Left ventricle myocardium inferior (tissue), 1 donor: ENCODE measurements at regions not wholly inside any gene's neighbourhood (a gene's known extent, or its start where the extent isn't known, plus 50 kb on each side); places are given as distances from the start of the nearest gene placed in this dataset.

Experiments used
- DNase-seq: peaks from one replicate; pipeline ENCODE4 v3.0.0-alpha.2; 2020
- H3K27ac ChIP-seq: fragments of 200-600 bp; replicated peaks from 2 replicates; pipeline ENCODE4 v1.8.0; 2021
- H3K27me3 ChIP-seq: fragments of 200-600 bp; 2 replicates; pipeline ENCODE4 v1.8.0; 2021; ENCODE audit warnings: low read depth
- H3K36me3 ChIP-seq: fragments of 200-600 bp; 2 replicates; pipeline ENCODE4 v1.8.0; 2021
- H3K4me1 ChIP-seq: fragments of 200-600 bp; 2 replicates; pipeline ENCODE4 v1.8.0; 2021
- H3K4me3 ChIP-seq: fragments of 200-600 bp; 2 replicates; pipeline ENCODE4 v1.8.0; 2021; ENCODE audit warnings: mild to moderate bottlenecking, moderate library complexity
- H3K9me3 ChIP-seq: fragments of 200-600 bp; replicated peaks from 2 replicates; pipeline ENCODE4 v1.8.0; 2021
- intact Hi-C: fragments of 100-400 bp; cut with micrococcal nuclease; formaldehyde crosslinking; loops from one replicate; pipeline ENCODE4 v1.11.0; 2022
- TF ChIP-seq, protein P1 (sequence below): fragments of 200-600 bp; IDR thresholded peaks from 2 replicates; pipeline ENCODE4 v1.8.0; 2021; ENCODE audit warnings: antibody characterized with exemption, mild to moderate bottlenecking, borderline replicate concordance
- donor health status: DM: no; HTN: yes; CAD: no; lungs with severe emphysema.

DNA sequence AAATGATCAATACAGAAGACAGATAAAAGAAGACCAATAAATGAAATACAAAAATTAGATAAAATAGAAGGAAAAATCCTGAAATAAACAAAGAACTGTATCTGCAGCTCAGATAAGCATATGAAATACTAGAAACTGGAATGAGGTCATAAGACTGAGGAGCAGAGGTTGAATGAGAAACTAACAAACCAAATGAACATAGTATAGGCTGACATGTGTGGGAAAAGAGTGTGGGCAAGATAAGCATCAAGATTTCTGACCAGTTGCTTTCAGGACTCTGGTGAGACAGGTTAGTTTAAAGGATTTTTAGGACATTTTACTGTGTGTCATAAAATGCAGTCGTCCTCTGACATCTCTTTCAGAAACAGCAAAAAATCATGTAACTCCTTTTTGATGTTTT is 2073.2 kb upstream of the TENM3 start:
- intact Hi-C loops = no loop called here
- Histone ChIP-seq H3K4me3 (no peak overlapping the region), H3K9me3 (no peaks in the 10 kb centered on the region), H3K4me1 (no peaks in the 10 kb centered on the region), H3K27ac (no peak overlapping the region), H3K36me3 (no peaks in the 10 kb centered on the region), H3K27me3 (no peaks in the 10 kb centered on the region)
- TF ChIP-seq, protein P1, sequence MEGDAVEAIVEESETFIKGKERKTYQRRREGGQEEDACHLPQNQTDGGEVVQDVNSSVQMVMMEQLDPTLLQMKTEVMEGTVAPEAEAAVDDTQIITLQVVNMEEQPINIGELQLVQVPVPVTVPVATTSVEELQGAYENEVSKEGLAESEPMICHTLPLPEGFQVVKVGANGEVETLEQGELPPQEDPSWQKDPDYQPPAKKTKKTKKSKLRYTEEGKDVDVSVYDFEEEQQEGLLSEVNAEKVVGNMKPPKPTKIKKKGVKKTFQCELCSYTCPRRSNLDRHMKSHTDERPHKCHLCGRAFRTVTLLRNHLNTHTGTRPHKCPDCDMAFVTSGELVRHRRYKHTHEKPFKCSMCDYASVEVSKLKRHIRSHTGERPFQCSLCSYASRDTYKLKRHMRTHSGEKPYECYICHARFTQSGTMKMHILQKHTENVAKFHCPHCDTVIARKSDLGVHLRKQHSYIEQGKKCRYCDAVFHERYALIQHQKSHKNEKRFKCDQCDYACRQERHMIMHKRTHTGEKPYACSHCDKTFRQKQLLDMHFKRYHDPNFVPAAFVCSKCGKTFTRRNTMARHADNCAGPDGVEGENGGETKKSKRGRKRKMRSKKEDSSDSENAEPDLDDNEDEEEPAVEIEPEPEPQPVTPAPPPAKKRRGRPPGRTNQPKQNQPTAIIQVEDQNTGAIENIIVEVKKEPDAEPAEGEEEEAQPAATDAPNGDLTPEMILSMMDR = no peak
- no peak for DNase-seq

DNA sequence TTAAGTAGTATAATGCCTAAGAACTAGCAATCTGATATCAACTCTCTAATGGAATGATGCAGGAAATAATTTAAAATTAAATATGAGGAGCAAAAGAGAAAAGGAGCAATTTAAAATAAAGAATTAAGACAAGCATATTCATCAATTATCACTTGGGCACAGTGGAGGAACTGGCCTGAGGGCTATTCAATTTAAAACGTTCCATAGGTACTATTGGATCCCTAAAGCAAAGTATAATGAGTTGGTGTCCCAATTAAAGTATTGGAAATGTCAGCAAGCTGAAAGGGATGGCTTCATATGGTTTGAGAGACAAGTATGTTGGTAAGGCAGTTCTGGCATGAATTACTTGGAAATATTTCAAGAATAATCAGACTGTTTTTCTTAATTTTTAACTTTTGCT is 2064.1 kb upstream of the TENM3 start:
- no peak overlapping the region for H3K4me3 ChIP-seq
- intact Hi-C loops = no loop called here
- TF ChIP-seq, protein P1 = no peak
- no peak overlapping the region for H3K27ac ChIP-seq
- no peaks in the 10 kb centered on the region for H3K36me3 ChIP-seq
- no peak for DNase-seq
- no peaks in the 10 kb centered on the region for H3K27me3 ChIP-seq
- H3K4me1 ChIP-seq = no peaks in the 10 kb centered on the region
- no peaks in the 10 kb centered on the region for H3K9me3 ChIP-seq

DNA sequence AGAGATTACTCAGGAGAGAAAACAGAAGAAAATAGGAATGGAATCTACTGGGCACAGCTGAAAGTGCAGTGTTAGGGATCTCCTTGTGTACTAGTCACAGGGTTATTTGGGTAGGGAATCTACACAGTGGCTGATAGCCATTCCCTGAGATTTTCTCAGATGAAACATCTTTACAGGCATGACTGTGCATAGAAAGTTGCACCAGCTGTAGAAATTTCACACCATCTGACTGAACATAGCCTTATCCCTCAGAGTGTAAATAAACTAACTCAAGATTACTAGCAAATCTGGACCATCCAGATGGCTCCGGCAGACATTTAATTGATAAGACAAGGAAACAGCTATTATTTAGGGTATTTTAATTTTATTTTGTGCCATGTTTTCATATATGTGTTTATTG is 2053.5 kb upstream of the TENM3 start:
- TF ChIP-seq, protein P1 = no peak
- Histone ChIP-seq H3K4me3 (no peak overlapping the region), H3K36me3 (no peaks in the 10 kb centered on the region), H3K27me3 (no peaks in the 10 kb centered on the region), H3K9me3 (no peaks in the 10 kb centered on the region), H3K27ac (no peak overlapping the region), H3K4me1 (no peaks in the 10 kb centered on the region)
- no peak for DNase-seq
- intact Hi-C loops = no loop called here

DNA sequence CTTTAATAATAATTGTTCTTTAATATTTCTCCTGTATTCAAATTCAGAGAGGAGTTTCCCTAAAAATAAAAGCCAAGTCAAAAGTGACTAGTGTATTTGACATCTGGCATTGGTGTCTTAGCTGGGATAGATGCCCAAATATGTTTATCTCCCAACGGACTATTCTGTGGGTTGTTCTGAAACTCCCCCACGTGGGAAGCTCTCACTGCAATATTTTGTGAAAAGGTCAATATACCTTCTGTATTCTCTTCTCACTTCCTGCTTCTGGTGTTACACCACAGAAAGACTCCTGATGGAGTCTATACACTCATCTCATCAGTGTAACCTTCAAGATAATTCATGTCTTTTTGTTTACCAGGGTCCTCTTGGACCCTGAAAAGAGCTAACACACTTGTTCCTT is 2052.8 kb upstream of the TENM3 start:
- Histone ChIP-seq H3K27ac (no peak overlapping the region), H3K4me3 (no peak overlapping the region), H3K27me3 (no peaks in the 10 kb centered on the region), H3K36me3 (no peaks in the 10 kb centered on the region), H3K4me1 (no peaks in the 10 kb centered on the region), H3K9me3 (no peaks in the 10 kb centered on the region)
- no peak for DNase-seq
- intact Hi-C loops = no loop called here
- TF ChIP-seq, protein P1 = no peak

DNA sequence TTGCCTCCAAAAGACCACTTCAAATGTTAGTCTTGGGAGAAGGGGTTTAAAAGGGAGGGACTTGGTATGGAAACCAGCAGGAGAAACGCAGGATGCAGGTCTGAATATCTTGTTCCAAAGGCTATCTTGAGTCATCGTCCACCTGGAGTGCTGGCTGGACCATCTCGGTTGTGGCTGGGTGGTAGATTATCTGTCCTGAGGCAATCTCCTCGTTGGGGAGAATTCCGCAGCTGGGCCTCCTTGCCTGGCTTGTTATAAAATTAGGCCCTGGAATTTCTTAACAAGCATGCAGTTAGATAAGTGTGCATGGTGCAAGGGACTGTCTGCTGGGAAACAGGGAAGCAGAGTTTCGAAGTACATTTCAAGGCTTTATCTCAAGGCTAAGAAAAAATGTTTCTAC is 2045.7 kb upstream of the TENM3 start:
- no peak for DNase-seq
- no peaks in the 10 kb centered on the region for H3K4me1 ChIP-seq
- H3K27ac ChIP-seq = no peak overlapping the region
- H3K4me3 ChIP-seq = no peak overlapping the region
- H3K9me3 ChIP-seq = no peaks in the 10 kb centered on the region
- H3K27me3 ChIP-seq = no peaks in the 10 kb centered on the region
- TF ChIP-seq, protein P1 = no peak
- intact Hi-C loops = no loop called here
- no peaks in the 10 kb centered on the region for H3K36me3 ChIP-seq

DNA sequence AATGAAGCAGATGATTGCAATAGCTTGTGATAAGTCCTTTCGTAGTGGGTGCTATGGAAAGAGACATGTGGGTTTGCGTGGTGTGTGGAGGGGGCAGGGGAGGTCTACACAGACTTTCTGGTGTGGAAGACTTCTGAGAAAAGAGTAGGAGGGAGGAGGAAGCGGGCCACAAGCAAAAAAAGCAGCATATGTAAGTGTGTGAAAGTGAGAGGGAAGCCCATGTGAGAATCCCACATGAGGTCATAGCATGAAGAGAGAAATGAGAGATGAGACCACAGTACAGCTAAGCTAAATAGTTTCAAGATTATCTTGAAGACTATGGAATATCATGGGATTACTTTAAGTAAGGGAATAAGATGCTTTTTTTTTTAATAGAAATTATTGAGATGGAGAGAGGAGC is 2039.9 kb upstream of the TENM3 start:
- Histone ChIP-seq H3K36me3 (no peaks in the 10 kb centered on the region), H3K4me1 (no peaks in the 10 kb centered on the region), H3K27ac (no peak overlapping the region), H3K4me3 (no peak overlapping the region), H3K9me3 (no peaks in the 10 kb centered on the region), H3K27me3 (no peaks in the 10 kb centered on the region)
- TF ChIP-seq, protein P1 = no peak
- intact Hi-C loops = no loop called here
- DNase-seq = no peak
